HEK293 (cell line): ENCODE measurements at regions not wholly inside any gene's neighbourhood (a gene's known extent, or its start where the extent isn't known, plus 50 kb on each side); places are given as distances from the start of the nearest gene placed in this dataset.

Experiments used
- KLF16 ChIP-seq: fragments of 450-650 bp; formaldehyde crosslinking; IDR thresholded peaks from 2 replicates; pipeline ENCODE4 v1.5.1; 2017; ENCODE audit warnings: missing biosample characterization, missing genetic modification characterization
- MYNN ChIP-seq: fragments of 450-650 bp; formaldehyde crosslinking; IDR thresholded peaks from 2 replicates; pipeline ENCODE4 v1.5.1; 2016; ENCODE audit warnings: missing biosample characterization, missing genetic modification characterization, borderline replicate concordance
- ZNF292 ChIP-seq: fragments of 450-650 bp; formaldehyde crosslinking; IDR thresholded peaks from 2 replicates; pipeline ENCODE4 v1.5.1; 2016; ENCODE audit warnings: low read depth, missing biosample characterization, missing genetic modification characterization, borderline replicate concordance
- ZNF596 ChIP-seq: fragments of 450-650 bp; IDR thresholded peaks from 2 replicates; pipeline ENCODE4 v1.5.0; 2018; ENCODE audit warnings: missing biosample characterization, mild to moderate bottlenecking, missing genetic modification characterization, moderate library complexity
- ZNF830 ChIP-seq: fragments of 450-650 bp; IDR thresholded peaks from 2 replicates; pipeline ENCODE4 v1.5.0; 2018; ENCODE audit warnings: missing biosample characterization, missing genetic modification characterization, low read depth, mild to moderate bottlenecking, moderate library complexity
- TF ChIP-seq, protein P1 (sequence below): fragments of 450-650 bp; formaldehyde crosslinking; IDR thresholded peaks from 2 replicates; pipeline ENCODE4 v1.5.1; 2016; ENCODE audit warnings: missing biosample characterization, missing genetic modification characterization
- TF ChIP-seq, protein P2 (sequence below): fragments of 450-650 bp; formaldehyde crosslinking; IDR thresholded peaks from 2 replicates; pipeline ENCODE4 v1.5.1; 2016; ENCODE audit warnings: missing biosample characterization, missing genetic modification characterization, low read depth
- TF ChIP-seq, protein P3 (sequence below): fragments of 450-650 bp; formaldehyde crosslinking; IDR thresholded peaks from 2 replicates; pipeline ENCODE4 v1.5.1; 2016; ENCODE audit warnings: missing biosample characterization, missing genetic modification characterization
- TF ChIP-seq, protein P4 (sequence below): fragments of 450-650 bp; formaldehyde crosslinking; IDR thresholded peaks from 2 replicates; pipeline ENCODE4 v1.5.1; 2016; ENCODE audit warnings: missing biosample characterization, missing genetic modification characterization
- TF ChIP-seq, protein P5 (sequence below): fragments of 450-650 bp; formaldehyde crosslinking; IDR thresholded peaks from 2 replicates; pipeline ENCODE4 v1.5.1; 2016; ENCODE audit warnings: missing biosample characterization, missing genetic modification characterization

DNA sequence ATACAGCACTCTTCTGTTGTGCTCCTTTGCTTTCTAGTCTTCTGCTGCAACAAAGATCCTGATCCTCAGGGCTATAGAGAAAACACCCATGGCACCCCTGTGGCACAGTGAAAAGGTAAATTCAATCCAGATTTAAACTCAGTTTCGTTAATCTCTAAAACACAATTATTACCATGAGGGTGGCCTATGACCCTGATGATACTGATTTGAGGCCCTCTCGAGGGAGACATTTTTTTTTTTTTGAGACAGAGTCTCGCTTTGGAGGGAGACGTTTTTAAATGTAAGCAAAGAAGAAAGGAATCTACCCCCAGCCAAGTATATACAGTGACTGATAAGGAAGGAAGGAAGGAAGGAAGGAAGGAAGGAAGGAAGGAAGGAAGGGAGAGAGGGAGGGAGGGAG is 967.8 kb upstream of the DIAPH2 start:
- TF ChIP-seq, protein P1, sequence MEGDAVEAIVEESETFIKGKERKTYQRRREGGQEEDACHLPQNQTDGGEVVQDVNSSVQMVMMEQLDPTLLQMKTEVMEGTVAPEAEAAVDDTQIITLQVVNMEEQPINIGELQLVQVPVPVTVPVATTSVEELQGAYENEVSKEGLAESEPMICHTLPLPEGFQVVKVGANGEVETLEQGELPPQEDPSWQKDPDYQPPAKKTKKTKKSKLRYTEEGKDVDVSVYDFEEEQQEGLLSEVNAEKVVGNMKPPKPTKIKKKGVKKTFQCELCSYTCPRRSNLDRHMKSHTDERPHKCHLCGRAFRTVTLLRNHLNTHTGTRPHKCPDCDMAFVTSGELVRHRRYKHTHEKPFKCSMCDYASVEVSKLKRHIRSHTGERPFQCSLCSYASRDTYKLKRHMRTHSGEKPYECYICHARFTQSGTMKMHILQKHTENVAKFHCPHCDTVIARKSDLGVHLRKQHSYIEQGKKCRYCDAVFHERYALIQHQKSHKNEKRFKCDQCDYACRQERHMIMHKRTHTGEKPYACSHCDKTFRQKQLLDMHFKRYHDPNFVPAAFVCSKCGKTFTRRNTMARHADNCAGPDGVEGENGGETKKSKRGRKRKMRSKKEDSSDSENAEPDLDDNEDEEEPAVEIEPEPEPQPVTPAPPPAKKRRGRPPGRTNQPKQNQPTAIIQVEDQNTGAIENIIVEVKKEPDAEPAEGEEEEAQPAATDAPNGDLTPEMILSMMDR (tag by site-specific recombination) = no peak
- TF ChIP-seq, protein P2, sequence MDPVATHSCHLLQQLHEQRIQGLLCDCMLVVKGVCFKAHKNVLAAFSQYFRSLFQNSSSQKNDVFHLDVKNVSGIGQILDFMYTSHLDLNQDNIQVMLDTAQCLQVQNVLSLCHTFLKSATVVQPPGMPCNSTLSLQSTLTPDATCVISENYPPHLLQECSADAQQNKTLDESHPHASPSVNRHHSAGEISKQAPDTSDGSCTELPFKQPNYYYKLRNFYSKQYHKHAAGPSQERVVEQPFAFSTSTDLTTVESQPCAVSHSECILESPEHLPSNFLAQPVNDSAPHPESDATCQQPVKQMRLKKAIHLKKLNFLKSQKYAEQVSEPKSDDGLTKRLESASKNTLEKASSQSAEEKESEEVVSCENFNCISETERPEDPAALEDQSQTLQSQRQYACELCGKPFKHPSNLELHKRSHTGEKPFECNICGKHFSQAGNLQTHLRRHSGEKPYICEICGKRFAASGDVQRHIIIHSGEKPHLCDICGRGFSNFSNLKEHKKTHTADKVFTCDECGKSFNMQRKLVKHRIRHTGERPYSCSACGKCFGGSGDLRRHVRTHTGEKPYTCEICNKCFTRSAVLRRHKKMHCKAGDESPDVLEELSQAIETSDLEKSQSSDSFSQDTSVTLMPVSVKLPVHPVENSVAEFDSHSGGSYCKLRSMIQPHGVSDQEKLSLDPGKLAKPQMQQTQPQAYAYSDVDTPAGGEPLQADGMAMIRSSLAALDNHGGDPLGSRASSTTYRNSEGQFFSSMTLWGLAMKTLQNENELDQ (tag by site-specific recombination) = no peak
- no peak for TF ChIP-seq ZNF292 (tag by site-specific recombination)
- no peak for TF ChIP-seq ZNF830 (tag by site-specific recombination)
- TF ChIP-seq, protein P3, sequence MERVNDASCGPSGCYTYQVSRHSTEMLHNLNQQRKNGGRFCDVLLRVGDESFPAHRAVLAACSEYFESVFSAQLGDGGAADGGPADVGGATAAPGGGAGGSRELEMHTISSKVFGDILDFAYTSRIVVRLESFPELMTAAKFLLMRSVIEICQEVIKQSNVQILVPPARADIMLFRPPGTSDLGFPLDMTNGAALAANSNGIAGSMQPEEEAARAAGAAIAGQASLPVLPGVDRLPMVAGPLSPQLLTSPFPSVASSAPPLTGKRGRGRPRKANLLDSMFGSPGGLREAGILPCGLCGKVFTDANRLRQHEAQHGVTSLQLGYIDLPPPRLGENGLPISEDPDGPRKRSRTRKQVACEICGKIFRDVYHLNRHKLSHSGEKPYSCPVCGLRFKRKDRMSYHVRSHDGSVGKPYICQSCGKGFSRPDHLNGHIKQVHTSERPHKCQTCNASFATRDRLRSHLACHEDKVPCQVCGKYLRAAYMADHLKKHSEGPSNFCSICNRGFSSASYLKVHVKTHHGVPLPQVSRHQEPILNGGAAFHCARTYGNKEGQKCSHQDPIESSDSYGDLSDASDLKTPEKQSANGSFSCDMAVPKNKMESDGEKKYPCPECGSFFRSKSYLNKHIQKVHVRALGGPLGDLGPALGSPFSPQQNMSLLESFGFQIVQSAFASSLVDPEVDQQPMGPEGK (tag by site-specific recombination) = no peak
- TF ChIP-seq, protein P4, sequence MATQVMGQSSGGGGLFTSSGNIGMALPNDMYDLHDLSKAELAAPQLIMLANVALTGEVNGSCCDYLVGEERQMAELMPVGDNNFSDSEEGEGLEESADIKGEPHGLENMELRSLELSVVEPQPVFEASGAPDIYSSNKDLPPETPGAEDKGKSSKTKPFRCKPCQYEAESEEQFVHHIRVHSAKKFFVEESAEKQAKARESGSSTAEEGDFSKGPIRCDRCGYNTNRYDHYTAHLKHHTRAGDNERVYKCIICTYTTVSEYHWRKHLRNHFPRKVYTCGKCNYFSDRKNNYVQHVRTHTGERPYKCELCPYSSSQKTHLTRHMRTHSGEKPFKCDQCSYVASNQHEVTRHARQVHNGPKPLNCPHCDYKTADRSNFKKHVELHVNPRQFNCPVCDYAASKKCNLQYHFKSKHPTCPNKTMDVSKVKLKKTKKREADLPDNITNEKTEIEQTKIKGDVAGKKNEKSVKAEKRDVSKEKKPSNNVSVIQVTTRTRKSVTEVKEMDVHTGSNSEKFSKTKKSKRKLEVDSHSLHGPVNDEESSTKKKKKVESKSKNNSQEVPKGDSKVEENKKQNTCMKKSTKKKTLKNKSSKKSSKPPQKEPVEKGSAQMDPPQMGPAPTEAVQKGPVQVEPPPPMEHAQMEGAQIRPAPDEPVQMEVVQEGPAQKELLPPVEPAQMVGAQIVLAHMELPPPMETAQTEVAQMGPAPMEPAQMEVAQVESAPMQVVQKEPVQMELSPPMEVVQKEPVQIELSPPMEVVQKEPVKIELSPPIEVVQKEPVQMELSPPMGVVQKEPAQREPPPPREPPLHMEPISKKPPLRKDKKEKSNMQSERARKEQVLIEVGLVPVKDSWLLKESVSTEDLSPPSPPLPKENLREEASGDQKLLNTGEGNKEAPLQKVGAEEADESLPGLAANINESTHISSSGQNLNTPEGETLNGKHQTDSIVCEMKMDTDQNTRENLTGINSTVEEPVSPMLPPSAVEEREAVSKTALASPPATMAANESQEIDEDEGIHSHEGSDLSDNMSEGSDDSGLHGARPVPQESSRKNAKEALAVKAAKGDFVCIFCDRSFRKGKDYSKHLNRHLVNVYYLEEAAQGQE (tag by site-specific recombination) = no peak
- TF ChIP-seq, protein P5, sequence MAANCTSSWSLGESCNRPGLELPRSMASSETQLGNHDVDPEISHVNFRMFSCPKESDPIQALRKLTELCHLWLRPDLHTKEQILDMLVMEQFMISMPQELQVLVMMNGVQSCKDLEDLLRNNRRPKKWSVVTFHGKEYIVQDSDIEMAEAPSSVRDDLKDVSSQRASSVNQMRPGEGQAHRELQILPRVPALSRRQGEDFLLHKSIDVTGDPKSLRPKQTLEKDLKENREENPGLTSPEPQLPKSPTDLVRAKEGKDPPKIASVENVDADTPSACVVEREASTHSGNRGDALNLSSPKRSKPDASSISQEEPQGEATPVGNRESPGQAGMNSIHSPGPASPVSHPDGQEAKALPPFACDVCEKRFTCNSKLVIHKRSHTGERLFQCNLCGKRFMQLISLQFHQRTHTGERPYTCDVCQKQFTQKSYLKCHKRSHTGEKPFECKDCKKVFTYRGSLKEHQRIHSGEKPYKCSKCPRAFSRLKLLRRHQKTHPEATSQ (tag by site-specific recombination) = no peak
- TF ChIP-seq MYNN (tag by site-specific recombination) = no peak
- no peak for TF ChIP-seq KLF16 (tag by site-specific recombination)
- no peak for TF ChIP-seq ZNF596 (tag by site-specific recombination)
